ENCODE measurements at regions not wholly inside any gene's neighbourhood (a gene's known extent, or its start where the extent isn't known, plus 50 kb on each side); places are given as distances from the start of the nearest gene placed in this dataset.

GRCh38 chr3:42345811-42346210 is 64.6 kb downstream of the LYZL4 start:
- Mint-ChIP-seq H3K27me3 (ENCODE audit: low read depth in 2 of 2) (peaks cover 16 to 17% of the 10 kb centered on the region in 2 donors), H3K4me1 (no peaks in the 10 kb centered on the region), H3K27ac (no peak overlapping the region), H3K9me3 (no peaks in the 10 kb centered on the region), H3K36me3 (no peaks in the 10 kb centered on the region), H3K4me3 (no peak overlapping the region)
- Histone ChIP-seq H3K27ac (ENCODE audit: low read length) (no peak overlapping the region), H3K4me3 (ENCODE audit: low read length) (no peak overlapping the region), H3K9me3 (ENCODE audit: control insufficient read depth, insufficient read depth, low read length) (no peaks in the 10 kb centered on the region), H3K27me3 (ENCODE audit: control insufficient read depth, insufficient read depth, low read length) (no peaks in the 10 kb centered on the region), H3K4me1 (ENCODE audit: control insufficient read depth, insufficient read depth, low read length) (no peaks in the 10 kb centered on the region), H3K36me3 (ENCODE audit: control insufficient read depth, insufficient read depth, low read length) (no peaks in the 10 kb centered on the region)
- no peak for TF ChIP-seq CTCF (IDR thresholded peaks at IDR 0.05)
- 68% methylated on average over 5 of the region's 5 CpGs for WGBS (ENCODE audit: insufficient coverage)
- DNase-seq, result peak in 1 of 2 donors; percentile 39
- ATAC-seq, result peak in 1 of 3 donors; percentile 44
- intact Hi-C loops (cut with micrococcal nuclease), result no loop called here

DNA sequence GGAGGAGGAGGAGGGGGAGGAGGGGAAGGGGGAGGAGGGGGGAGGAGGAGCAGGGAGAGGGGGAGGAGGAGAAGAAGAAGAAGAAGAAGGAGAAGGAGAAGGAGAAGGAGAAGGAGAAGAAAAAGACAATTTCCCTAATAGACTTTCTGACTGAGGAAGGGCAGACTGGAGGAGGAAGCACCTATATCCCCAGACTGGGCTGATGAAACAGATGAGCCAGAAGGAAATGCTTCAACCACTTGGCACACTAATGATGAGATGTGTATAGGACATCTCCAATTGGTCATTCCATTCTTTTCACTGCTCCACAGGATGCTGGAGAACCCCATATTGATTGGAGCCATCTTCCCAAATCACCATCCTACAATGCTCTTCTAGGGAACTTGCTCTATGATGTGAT is 69.9 kb downstream of the LYZL4 start:
- no peaks in the 10 kb centered on the region for H3K9me3 ChIP-seq (ENCODE audit: control insufficient read depth, insufficient read depth, low read length)
- ATAC-seq (no peak), DNase-seq (no peak)
- H3K9me3 Mint-ChIP-seq, result no peaks in the 10 kb centered on the region
- H3K27me3 ChIP-seq (ENCODE audit: control insufficient read depth, insufficient read depth, low read length), result no peaks in the 10 kb centered on the region
- H3K4me1 ChIP-seq (ENCODE audit: control insufficient read depth, insufficient read depth, low read length), result no peaks in the 10 kb centered on the region
- no peak overlapping the region for H3K4me3 ChIP-seq (ENCODE audit: low read length)
- no peak for TF ChIP-seq CTCF (IDR thresholded peaks at IDR 0.05)
- H3K27ac Mint-ChIP-seq, result no peak overlapping the region
- no peaks in the 10 kb centered on the region for H3K36me3 Mint-ChIP-seq
- H3K4me1 Mint-ChIP-seq, result no peaks in the 10 kb centered on the region
- intact Hi-C loops (cut with micrococcal nuclease), result no loop called here
- no peaks in the 10 kb centered on the region for H3K36me3 ChIP-seq (ENCODE audit: control insufficient read depth, insufficient read depth, low read length)
- peaks cover 11 to 27% of the 10 kb centered on the region in 2 donors for H3K27me3 Mint-ChIP-seq (ENCODE audit: low read depth in 2 of 2)
- no peak overlapping the region for H3K4me3 Mint-ChIP-seq
- no peak overlapping the region for H3K27ac ChIP-seq (ENCODE audit: low read length)

DNA sequence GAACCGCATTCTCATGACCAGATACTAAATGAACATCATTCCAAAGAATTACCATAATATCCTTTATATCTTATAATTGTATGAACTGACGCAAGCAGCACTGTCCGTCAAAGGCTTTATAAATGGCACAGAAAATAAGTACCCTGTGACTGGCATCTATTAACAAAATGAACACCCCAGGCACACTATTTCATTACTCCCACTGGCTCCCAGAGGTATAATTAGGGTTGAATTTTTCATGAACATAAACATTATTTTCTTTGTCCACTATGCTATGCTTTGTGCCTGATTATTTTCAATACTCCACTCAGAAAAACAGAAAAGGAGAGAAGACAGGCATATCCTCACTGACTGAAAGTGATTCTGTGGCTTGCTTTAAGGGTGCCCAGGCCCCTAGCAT is 71.1 kb downstream of the LYZL4 start:
- ATAC-seq, result no peak
- no peaks in the 10 kb centered on the region for H3K4me1 Mint-ChIP-seq
- H3K36me3 Mint-ChIP-seq, result no peaks in the 10 kb centered on the region
- TF ChIP-seq CTCF (IDR thresholded peaks at IDR 0.05), result no peak
- Histone ChIP-seq H3K27ac (ENCODE audit: low read length) (no peak overlapping the region), H3K27me3 (ENCODE audit: control insufficient read depth, insufficient read depth, low read length) (no peaks in the 10 kb centered on the region), H3K9me3 (ENCODE audit: control insufficient read depth, insufficient read depth, low read length) (no peaks in the 10 kb centered on the region), H3K4me3 (ENCODE audit: low read length) (no peak overlapping the region), H3K4me1 (ENCODE audit: control insufficient read depth, insufficient read depth, low read length) (no peaks in the 10 kb centered on the region), H3K36me3 (ENCODE audit: control insufficient read depth, insufficient read depth, low read length) (no peaks in the 10 kb centered on the region)
- no peak overlapping the region for H3K4me3 Mint-ChIP-seq
- WGBS (ENCODE audit: insufficient coverage), result 89% methylated on average over 1 of the region's 3 CpGs
- no peak for DNase-seq
- H3K27ac Mint-ChIP-seq, result no peak overlapping the region
- peaks cover 10 to 27% of the 10 kb centered on the region in 2 donors for H3K27me3 Mint-ChIP-seq (ENCODE audit: low read depth in 2 of 2)
- intact Hi-C loops (cut with micrococcal nuclease), result no loop called here
- H3K9me3 Mint-ChIP-seq, result no peaks in the 10 kb centered on the region

DNA sequence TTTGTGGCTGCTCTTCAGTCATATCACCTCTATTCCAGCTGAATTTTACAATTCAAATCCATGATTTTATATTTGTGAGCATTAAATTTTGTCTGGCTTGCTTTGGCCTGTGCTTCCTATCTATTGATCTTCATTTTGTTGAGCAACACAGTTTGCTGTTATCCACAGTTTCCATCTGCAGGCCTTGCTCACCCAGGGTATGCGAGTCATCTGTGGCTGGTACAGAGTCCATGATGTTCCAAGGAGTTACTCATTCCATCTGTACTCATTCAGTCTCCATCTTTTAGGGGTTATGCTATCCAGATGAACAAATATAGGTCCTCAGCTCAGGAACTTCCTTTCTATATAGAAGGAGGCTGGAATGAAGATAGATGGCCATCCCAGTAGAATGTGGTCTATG is 70.1 kb upstream of the CCK start:
- WGBS (ENCODE audit: insufficient coverage), result 83% methylated on average over 1 of the region's 1 CpG

More for the DNA sequence above, 70.1 kb upstream of the CCK start:
- no peak overlapping the region for H3K27ac ChIP-seq (ENCODE audit: low read length)
- TF ChIP-seq CTCF (IDR thresholded peaks at IDR 0.05), result no peak
- H3K4me3 ChIP-seq (ENCODE audit: low read length), result no peak overlapping the region
- H3K27ac Mint-ChIP-seq, result no peak overlapping the region
- H3K36me3 Mint-ChIP-seq, result no peaks in the 10 kb centered on the region
- no peaks in the 10 kb centered on the region for H3K36me3 ChIP-seq (ENCODE audit: control insufficient read depth, insufficient read depth, low read length)
- H3K27me3 ChIP-seq (ENCODE audit: control insufficient read depth, insufficient read depth, low read length), result no peaks in the 10 kb centered on the region
- intact Hi-C loops (cut with micrococcal nuclease), result no loop called here
- H3K4me3 Mint-ChIP-seq, result no peak overlapping the region
- no peaks in the 10 kb centered on the region for H3K4me1 ChIP-seq (ENCODE audit: control insufficient read depth, insufficient read depth, low read length)
- no peaks in the 10 kb centered on the region for H3K9me3 ChIP-seq (ENCODE audit: control insufficient read depth, insufficient read depth, low read length)
- ATAC-seq, result no peak
- H3K4me1 Mint-ChIP-seq, result no peaks in the 10 kb centered on the region
- H3K27me3 Mint-ChIP-seq (ENCODE audit: low read depth in 2 of 2), result peaks cover 3 to 21% of the 10 kb centered on the region in 2 donors
- no peaks in the 10 kb centered on the region for H3K9me3 Mint-ChIP-seq
- no peak for DNase-seq
